ENCODE measurements at regions not wholly inside any gene's neighbourhood (a gene's known extent, or its start where the extent isn't known, plus 50 kb on each side); places are given as distances from the start of the nearest gene placed in this dataset.
A peak's percentile ranks its signal among the peaks of the same experiment; 100 is the strongest.
"Not testable (repeated sequence)": the region's sequence is repeated elsewhere in the genome, so short reads cannot be mapped to it uniquely, and the experiment has no call there.

GRCh38 chr15:75782926-75783325, 60.3 kb upstream of the UBE2Q2 start:
- no peak for DNase-seq (ENCODE audit: low read depth, low spot score)
- ChIA-PET CTCF (no interaction called here), POLR2A (no interaction called here)
- TF ChIP-seq, protein P1, sequence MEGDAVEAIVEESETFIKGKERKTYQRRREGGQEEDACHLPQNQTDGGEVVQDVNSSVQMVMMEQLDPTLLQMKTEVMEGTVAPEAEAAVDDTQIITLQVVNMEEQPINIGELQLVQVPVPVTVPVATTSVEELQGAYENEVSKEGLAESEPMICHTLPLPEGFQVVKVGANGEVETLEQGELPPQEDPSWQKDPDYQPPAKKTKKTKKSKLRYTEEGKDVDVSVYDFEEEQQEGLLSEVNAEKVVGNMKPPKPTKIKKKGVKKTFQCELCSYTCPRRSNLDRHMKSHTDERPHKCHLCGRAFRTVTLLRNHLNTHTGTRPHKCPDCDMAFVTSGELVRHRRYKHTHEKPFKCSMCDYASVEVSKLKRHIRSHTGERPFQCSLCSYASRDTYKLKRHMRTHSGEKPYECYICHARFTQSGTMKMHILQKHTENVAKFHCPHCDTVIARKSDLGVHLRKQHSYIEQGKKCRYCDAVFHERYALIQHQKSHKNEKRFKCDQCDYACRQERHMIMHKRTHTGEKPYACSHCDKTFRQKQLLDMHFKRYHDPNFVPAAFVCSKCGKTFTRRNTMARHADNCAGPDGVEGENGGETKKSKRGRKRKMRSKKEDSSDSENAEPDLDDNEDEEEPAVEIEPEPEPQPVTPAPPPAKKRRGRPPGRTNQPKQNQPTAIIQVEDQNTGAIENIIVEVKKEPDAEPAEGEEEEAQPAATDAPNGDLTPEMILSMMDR (IDR thresholded peaks at IDR 0.05; ENCODE audit: insufficient read depth, low read length, missing control alignments) = no peak
- no peak overlapping the region for H3K4me3 ChIP-seq (ENCODE audit: low read depth, low read length)

DNA sequence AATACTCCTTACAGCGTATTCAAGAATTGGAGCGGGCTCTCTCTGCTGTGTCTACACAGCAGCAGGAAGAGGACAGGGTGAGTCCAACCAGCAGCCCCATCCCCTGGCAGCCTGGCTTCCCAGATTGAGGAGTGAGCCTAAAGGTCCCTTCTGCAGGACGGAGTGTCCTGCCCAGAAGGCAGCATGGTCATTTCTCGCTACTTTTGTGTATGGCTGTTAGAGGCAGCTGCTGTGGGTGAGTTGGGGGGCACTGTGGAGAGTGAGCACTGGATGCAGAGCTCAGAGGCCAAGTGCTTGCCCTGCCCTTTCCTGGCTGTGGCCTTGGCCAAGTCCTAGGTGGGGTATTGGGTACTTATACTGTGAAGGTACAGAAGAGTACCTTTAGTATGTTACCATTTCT, 62.3 kb upstream of the UBE2Q2 start:
- CTCF ChIA-PET; H3K4me3 ChIP-seq (ENCODE audit: low read depth, low read length); DNase-seq (ENCODE audit: low read depth, low spot score); POLR2A ChIA-PET: not testable (repeated sequence)

DNA sequence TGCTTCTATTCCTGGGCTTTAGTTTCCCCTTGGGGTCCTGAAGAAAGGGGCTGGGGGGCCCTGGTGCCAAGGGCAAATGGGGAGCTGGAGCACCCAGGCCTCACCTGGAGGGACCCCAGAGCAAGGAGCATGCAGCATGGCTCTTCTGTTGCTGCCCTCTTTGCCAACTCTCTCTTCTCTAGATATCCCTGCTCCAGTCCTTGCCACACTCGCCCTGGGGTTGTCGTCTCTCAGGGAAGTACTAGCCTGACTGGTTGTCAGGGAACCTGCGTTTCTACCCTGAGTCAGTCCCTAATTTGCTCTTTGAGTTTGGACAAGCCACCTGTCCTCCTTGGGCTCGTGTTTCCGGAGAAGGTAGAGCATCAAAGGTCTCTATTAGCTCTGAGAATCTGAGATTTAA, 63.7 kb upstream of the UBE2Q2 start:
- ChIA-PET POLR2A (no interaction called here), CTCF (no interaction called here)
- TF ChIP-seq, protein P1 (IDR thresholded peaks at IDR 0.05; ENCODE audit: insufficient read depth, low read length, missing control alignments) = no peak
- DNase-seq (ENCODE audit: low read depth, low spot score) = no peak
- no peak overlapping the region for H3K4me3 ChIP-seq (ENCODE audit: low read depth, low read length)

GRCh38 chr15:75776871-75777610, 64.4 kb upstream of the CSPG4 start:
- DNase-seq (ENCODE audit: low read depth, low spot score) = peak; percentile 34
- CTCF ChIA-PET = interaction anchor here (1.2 to 1.9 kb wide), 2 partner anchors 19 to 25 kb away, joined by 3 to 12 read pairs; no protein-coding TSS in a partner anchor

DNA sequence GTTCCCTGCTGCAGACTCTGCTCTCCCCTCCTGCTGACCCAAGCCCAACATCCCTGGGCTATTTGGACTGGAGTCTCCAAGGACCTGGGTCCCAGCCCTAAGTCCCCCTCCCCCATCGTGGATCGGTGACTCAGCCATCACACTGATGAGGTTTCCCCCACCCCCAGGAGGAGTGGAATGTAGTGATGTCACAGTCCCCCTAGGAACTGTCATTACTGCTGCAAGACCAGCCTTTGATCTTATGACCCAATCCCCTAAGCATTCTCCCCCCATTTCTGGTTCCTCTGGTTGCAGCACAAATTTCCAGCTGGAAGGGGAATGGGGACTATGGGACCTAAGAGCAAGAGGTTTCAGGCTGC, 63.4 kb upstream of the CSPG4 start:
- no peak overlapping the region for H3K4me3 ChIP-seq (ENCODE audit: low read depth, low read length)
- CTCF ChIA-PET = interaction anchor here (0.8 kb wide), 1 partner anchor 19 kb away, joined by 3 read pairs; no protein-coding TSS in a partner anchor
- TF ChIP-seq, protein P1 (IDR thresholded peaks at IDR 0.05; ENCODE audit: insufficient read depth, low read length, missing control alignments) = no peak
- POLR2A ChIA-PET = no interaction called here
- DNase-seq (ENCODE audit: low read depth, low spot score) = peak; percentile 28

More at GRCh38 chr15:75776871-75777610, 64.4 kb upstream of the CSPG4 start:
- POLR2A ChIA-PET; H3K4me3 ChIP-seq (ENCODE audit: low read depth, low read length): not testable (repeated sequence)

GRCh38 chr15:75775296-75776064, 62.8 kb upstream of the CSPG4 start:
- CTCF ChIA-PET = interaction anchor here (0.8 kb wide), 1 partner anchor 19 kb away, joined by 3 read pairs; no protein-coding TSS in a partner anchor
- POLR2A ChIA-PET = no interaction called here
- no peak for DNase-seq (ENCODE audit: low read depth, low spot score)
- no peak overlapping the region for H3K4me3 ChIP-seq (ENCODE audit: low read depth, low read length)
- TF ChIP-seq, protein P1 (IDR thresholded peaks at IDR 0.05; ENCODE audit: insufficient read depth, low read length, missing control alignments) = no peak

DNA sequence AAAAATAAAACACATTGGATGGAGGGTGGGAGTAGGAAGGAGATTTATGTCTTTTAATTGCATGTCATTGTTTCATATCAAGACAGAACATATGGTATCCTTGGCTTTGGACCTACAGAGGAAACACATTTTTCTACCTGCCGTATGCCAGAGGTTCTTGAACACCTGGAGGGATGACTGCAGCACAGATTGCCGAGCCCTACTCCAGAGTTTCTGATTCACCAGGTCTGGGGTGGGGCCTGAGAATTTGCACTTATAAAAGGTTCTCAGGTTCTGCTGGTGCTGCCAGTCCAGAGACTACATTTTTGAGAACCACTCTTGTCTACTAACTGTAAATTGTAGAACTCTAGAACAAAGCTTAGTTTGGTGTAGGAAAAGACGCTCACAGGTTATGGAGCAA, 61.3 kb upstream of the CSPG4 start:
- DNase-seq (ENCODE audit: low read depth, low spot score); POLR2A ChIA-PET; H3K4me3 ChIP-seq (ENCODE audit: low read depth, low read length); CTCF ChIA-PET: not testable (repeated sequence)

DNA sequence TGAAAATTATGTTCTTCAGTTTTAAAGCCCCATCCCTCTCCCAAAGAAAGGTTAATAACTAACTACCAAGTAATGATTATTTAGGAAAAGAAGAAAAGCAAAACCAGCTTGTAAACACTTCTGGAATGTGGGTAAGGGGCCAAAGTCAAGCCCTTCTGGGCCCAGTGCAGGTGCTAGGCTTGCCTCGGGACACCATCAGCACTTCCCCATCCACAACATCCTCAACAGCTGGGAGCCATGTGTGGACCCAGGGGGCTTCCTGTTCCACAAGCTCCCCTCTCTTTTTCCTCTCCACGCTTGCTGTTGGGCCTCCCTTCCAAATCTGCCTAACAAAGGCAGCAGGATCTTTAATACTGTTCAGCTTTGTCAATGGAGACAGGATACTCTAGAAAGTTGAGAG, 58.4 kb upstream of the CSPG4 start:
- CTCF ChIA-PET = interaction anchor here (1.2 to 1.3 kb wide), 2 partner anchors 11 to 38 kb away, joined by 3 read pairs; no protein-coding TSS in a partner anchor

More for the DNA sequence above, 58.4 kb upstream of the CSPG4 start:
- POLR2A ChIA-PET; DNase-seq (ENCODE audit: low read depth, low spot score); H3K4me3 ChIP-seq (ENCODE audit: low read depth, low read length): not testable (repeated sequence)
